ENCODE measurements at regions not wholly inside any gene's neighbourhood (a gene's known extent, or its start where the extent isn't known, plus 50 kb on each side); places are given as distances from the start of the nearest gene placed in this dataset.

- TF ChIP-seq BHLHE40 (IDR thresholded peaks at IDR 0.05; ENCODE audit: low read length) = no peak
- no peak for TF ChIP-seq ZNF740 (CRISPR knock-in tag; IDR thresholded peaks at IDR 0.05)
- no peak for TF ChIP-seq ZNF530 (CRISPR knock-in tag; IDR thresholded peaks at IDR 0.05; ENCODE audit: low read depth)
Observed at GRCh38 chr9:121550569-121551512, 51.2 kb upstream of the GGTA1 start.
